Nephron (organoid): ENCODE measurements at regions not wholly inside any gene's neighbourhood (a gene's known extent, or its start where the extent isn't known, plus 50 kb on each side); places are given as distances from the start of the nearest gene placed in this dataset.

Experiments used
- H3K27ac Mint-ChIP-seq, 3 experiments: 2 replicates each; pipeline ENCODE4 v1.8.0; 2020; ENCODE audit warnings: mixed read lengths in 3 of 3, mild to moderate bottlenecking in 2 of 3, moderate library complexity in 1 of 3
- H3K27me3 Mint-ChIP-seq: 2 replicates; pipeline ENCODE4 v1.8.0; 2021; ENCODE audit warnings: low read depth, mild to moderate bottlenecking, moderate library complexity, mixed read lengths
- H3K36me3 Mint-ChIP-seq: 2 replicates; pipeline ENCODE4 v1.8.0; 2020; ENCODE audit warnings: low read depth, mixed read lengths
- H3K4me1 Mint-ChIP-seq: 2 replicates; pipeline ENCODE4 v1.8.0; 2020; ENCODE audit warnings: mixed read lengths
- H3K4me3 Mint-ChIP-seq, 3 experiments: 2 replicates each; pipeline ENCODE4 v1.8.0; 2020; ENCODE audit warnings: mild to moderate bottlenecking in 3 of 3, mixed read lengths in 3 of 3, moderate library complexity in 2 of 3
- H3K9me3 Mint-ChIP-seq: 2 replicates; pipeline ENCODE4 v1.8.0; 2020; ENCODE audit warnings: mixed read lengths
- TF ChIP-seq, protein P1 (sequence below), 3 experiments: fragments of 200-600 bp; sonication (generic); IDR thresholded peaks; one replicate each; pipeline ENCODE4 v1.5.0; 2021; ENCODE audit warnings: antibody characterized with exemption in 3 of 3; ENCODE audit not compliant: unreplicated experiment in 3 of 3

DNA sequence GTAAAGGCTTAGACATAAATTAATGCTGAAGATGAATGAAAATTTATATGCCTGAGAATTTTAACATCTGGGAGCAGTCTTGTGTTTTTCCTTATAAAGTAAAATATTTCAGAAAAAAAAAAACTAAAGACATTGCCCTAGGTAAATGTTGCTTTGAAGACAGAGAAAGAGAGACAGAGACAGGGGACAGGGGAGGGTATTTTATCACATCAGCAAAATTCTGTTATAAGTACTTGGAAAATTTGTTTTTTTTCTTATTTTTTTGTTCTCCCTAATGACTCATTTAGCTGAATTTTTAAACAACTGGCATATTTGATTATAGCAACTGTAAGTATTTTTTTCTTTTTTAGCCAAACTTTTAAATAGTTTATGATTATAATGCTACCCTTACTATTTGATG, 1540.6 kb upstream of the GBE1 start:
- Mint-ChIP-seq H3K36me3 (no peaks in the 10 kb centered on the region), H3K4me3 (no peak overlapping the region), H3K27me3 (no peaks in the 10 kb centered on the region), H3K9me3 (peaks cover under 1% of the 10 kb centered on the region), H3K27ac (no peak overlapping the region), H3K4me1 (no peaks in the 10 kb centered on the region)
- TF ChIP-seq, protein P1, sequence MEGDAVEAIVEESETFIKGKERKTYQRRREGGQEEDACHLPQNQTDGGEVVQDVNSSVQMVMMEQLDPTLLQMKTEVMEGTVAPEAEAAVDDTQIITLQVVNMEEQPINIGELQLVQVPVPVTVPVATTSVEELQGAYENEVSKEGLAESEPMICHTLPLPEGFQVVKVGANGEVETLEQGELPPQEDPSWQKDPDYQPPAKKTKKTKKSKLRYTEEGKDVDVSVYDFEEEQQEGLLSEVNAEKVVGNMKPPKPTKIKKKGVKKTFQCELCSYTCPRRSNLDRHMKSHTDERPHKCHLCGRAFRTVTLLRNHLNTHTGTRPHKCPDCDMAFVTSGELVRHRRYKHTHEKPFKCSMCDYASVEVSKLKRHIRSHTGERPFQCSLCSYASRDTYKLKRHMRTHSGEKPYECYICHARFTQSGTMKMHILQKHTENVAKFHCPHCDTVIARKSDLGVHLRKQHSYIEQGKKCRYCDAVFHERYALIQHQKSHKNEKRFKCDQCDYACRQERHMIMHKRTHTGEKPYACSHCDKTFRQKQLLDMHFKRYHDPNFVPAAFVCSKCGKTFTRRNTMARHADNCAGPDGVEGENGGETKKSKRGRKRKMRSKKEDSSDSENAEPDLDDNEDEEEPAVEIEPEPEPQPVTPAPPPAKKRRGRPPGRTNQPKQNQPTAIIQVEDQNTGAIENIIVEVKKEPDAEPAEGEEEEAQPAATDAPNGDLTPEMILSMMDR (IDR thresholded peaks at IDR 0.05; ENCODE audit: unreplicated experiment in 3 of 3), result no peak

DNA sequence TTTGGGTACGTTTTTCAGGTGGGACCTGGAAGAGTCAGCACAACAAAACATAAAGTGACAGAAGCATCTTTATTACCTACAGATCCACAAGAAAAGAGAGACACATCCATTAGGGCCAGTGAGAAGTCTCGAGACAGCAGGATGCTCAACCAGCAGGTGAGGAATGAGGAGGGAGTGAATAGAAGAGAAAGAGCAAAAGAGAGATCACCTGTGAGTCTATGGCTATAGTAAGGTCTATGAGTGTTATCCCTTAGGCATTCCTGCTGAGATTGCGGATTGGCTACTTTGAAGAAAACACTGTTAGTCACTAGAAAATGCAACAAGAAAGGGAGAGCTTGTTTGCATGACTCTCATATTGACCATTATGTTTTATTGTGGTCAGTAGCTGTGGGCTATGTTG, 1556.2 kb upstream of the GBE1 start:
- Mint-ChIP-seq H3K4me1 (no peaks in the 10 kb centered on the region), H3K27ac (no peak overlapping the region), H3K9me3 (no peaks in the 10 kb centered on the region), H3K36me3 (no peaks in the 10 kb centered on the region), H3K4me3 (no peak overlapping the region), H3K27me3 (no peaks in the 10 kb centered on the region)
- TF ChIP-seq, protein P1 (IDR thresholded peaks at IDR 0.05; ENCODE audit: unreplicated experiment in 3 of 3), result no peak

DNA sequence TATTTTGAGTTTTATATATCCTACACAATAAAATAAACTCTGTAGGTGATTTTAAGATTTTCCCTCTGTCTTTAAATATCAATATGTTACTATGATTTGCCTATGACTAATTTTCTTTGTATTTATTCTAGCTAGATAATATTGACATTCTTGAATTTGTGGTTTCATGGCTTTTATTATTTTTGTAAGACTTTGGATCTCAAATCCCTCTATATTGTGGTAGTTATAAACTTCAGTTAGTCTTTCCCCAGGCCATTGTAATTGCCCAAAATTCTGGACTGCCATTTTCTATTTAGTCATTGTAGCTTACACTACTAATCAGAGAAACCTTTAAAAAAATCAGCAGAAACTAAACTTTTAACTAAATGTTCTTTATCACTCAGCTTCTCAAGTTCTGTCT, 1559.3 kb upstream of the GBE1 start:
- H3K4me3 Mint-ChIP-seq, result no peak overlapping the region
- no peak overlapping the region for H3K27ac Mint-ChIP-seq
- H3K27me3 Mint-ChIP-seq, result no peaks in the 10 kb centered on the region
- TF ChIP-seq, protein P1 (IDR thresholded peaks at IDR 0.05; ENCODE audit: unreplicated experiment in 3 of 3), result no peak
- no peaks in the 10 kb centered on the region for H3K4me1 Mint-ChIP-seq
- H3K9me3 Mint-ChIP-seq, result no peaks in the 10 kb centered on the region
- H3K36me3 Mint-ChIP-seq, result no peaks in the 10 kb centered on the region

DNA sequence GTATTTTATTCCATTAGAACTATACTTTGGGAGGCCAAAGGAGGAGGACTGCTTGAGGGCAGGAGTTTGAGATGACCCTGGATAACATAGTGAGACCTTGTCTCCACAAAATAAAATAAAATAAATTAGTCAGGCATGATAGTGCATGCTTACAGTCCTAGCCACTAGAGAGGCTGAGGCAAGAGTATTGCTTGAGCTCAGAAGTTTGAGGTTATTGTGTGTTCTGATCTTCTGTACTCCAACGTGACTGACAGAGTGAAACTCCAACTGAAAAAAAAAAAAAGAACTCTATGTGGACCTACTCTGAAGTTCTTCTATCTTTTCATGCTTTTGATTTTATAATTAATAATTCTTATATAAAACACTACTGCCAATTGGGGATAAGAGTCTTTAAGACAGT, 1560.0 kb upstream of the GBE1 start:
- H3K4me1 Mint-ChIP-seq, result no peaks in the 10 kb centered on the region
- H3K36me3 Mint-ChIP-seq, result no peaks in the 10 kb centered on the region
- TF ChIP-seq, protein P1 (IDR thresholded peaks at IDR 0.05; ENCODE audit: unreplicated experiment in 3 of 3), result no peak
- no peaks in the 10 kb centered on the region for H3K27me3 Mint-ChIP-seq
- H3K9me3 Mint-ChIP-seq, result no peaks in the 10 kb centered on the region
- H3K27ac Mint-ChIP-seq, result no peak overlapping the region
- H3K4me3 Mint-ChIP-seq, result no peak overlapping the region

DNA sequence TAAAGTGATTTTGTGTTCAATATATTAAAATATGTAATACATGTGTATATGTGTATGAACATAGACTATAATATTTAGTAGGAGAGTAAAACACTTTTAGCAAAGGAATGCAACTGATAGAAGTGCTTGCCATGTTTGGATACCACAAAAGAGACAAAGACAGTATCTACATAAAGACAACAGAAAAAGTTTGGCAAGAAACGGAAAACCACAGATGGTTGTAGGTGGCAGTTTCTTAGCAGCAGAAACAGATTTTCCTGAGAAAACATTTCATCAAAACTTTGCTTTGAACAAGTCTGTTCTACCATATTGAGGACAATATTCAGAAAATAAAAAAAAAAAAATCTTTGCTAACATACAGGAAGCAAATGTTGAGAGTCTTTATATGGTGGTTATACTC, 1560.4 kb upstream of the GBE1 start:
- H3K27ac Mint-ChIP-seq, result no peak overlapping the region
- no peaks in the 10 kb centered on the region for H3K36me3 Mint-ChIP-seq
- H3K9me3 Mint-ChIP-seq, result no peaks in the 10 kb centered on the region
- no peak overlapping the region for H3K4me3 Mint-ChIP-seq
- H3K27me3 Mint-ChIP-seq, result no peaks in the 10 kb centered on the region
- no peaks in the 10 kb centered on the region for H3K4me1 Mint-ChIP-seq
- TF ChIP-seq, protein P1 (IDR thresholded peaks at IDR 0.05; ENCODE audit: unreplicated experiment in 3 of 3), result no peak

DNA sequence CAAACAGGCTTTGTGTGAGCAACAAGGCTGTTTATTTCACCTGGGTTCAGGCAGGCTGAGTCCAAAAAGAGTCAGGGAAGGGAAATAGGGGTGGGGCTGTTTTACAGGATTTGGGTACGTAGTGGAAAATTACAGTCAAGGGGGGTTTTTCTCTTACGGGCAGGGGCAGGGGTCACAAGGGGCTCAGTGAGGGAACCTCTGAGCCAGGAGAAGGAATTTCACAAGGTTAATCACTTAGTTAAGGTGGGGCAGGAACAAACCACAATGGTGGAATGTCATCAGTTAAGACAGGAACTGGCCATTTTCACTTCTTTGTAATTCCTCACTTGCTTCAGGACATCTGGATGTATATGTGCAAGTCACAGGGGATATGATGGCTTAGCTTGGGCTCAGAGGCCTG, 1592.8 kb upstream of the GBE1 start:
- no peaks in the 10 kb centered on the region for H3K4me1 Mint-ChIP-seq
- no peak overlapping the region for H3K27ac Mint-ChIP-seq
- H3K4me3 Mint-ChIP-seq, result no peak overlapping the region
- no peaks in the 10 kb centered on the region for H3K36me3 Mint-ChIP-seq
- H3K9me3 Mint-ChIP-seq, result no peaks in the 10 kb centered on the region
- no peaks in the 10 kb centered on the region for H3K27me3 Mint-ChIP-seq
- TF ChIP-seq, protein P1 (IDR thresholded peaks at IDR 0.05; ENCODE audit: unreplicated experiment in 3 of 3), result no peak
